ENCODE measurements at regions not wholly inside any gene's neighbourhood (a gene's known extent, or its start where the extent isn't known, plus 50 kb on each side); places are given as distances from the start of the nearest gene placed in this dataset.

GRCh38 chr16:48942996-48943395, 333.0 kb upstream of the N4BP1 start:
- Histone ChIP-seq H3K9me2 (replicated peaks; ENCODE audit: insufficient read depth, low read length) (no peaks in the 10 kb centered on the region), H3K4me3 (ENCODE audit: low read length) (no peak overlapping the region), H3K27me3 (ENCODE audit: low read length) (no peaks in the 10 kb centered on the region), H3K9me3 (ENCODE audit: low read length) (no peaks in the 10 kb centered on the region), H3K4me1 (ENCODE audit: low read length) (no peaks in the 10 kb centered on the region), H2AFZ (ENCODE audit: low read length) (no peak overlapping the region), H3K36me3 (ENCODE audit: insufficient read depth, low read length) (no peaks in the 10 kb centered on the region), H3K79me2 (ENCODE audit: low read length) (no peaks in the 10 kb centered on the region), H3K4me2 (ENCODE audit: low read depth, low read length, poor library complexity, severe bottlenecking) (no peak overlapping the region), H3K27ac (ENCODE audit: low read length) (no peak overlapping the region), H3K9ac (ENCODE audit: low read length) (no peak overlapping the region), H4K20me1 (ENCODE audit: insufficient read depth, low read depth, low read length) (no peaks in the 10 kb centered on the region)
- DNase-seq = no peak

- no peaks in the 10 kb centered on the region for H3K36me3 ChIP-seq (ENCODE audit: insufficient read depth, low read length)
- no peak overlapping the region for H3K9ac ChIP-seq (ENCODE audit: low read length)
- H3K27ac ChIP-seq (ENCODE audit: low read length) = no peak overlapping the region
- H3K9me2 ChIP-seq (replicated peaks; ENCODE audit: insufficient read depth, low read length) = no peaks in the 10 kb centered on the region
- H3K4me3 ChIP-seq (ENCODE audit: low read length) = no peak overlapping the region
- peaks cover 7% of the 10 kb centered on the region for H3K9me3 ChIP-seq (ENCODE audit: low read length)
- no peaks in the 10 kb centered on the region for H3K79me2 ChIP-seq (ENCODE audit: low read length)
- H2AFZ ChIP-seq (ENCODE audit: low read length) = no peak overlapping the region
- no peak overlapping the region for H3K4me2 ChIP-seq (ENCODE audit: low read depth, low read length, poor library complexity, severe bottlenecking)
- no peaks in the 10 kb centered on the region for H3K4me1 ChIP-seq (ENCODE audit: low read length)
- H3K27me3 ChIP-seq (ENCODE audit: low read length) = no peaks in the 10 kb centered on the region
- no peaks in the 10 kb centered on the region for H4K20me1 ChIP-seq (ENCODE audit: insufficient read depth, low read depth, low read length)
- no peak for DNase-seq
Observed at GRCh38 chr16:48936811-48937210, 326.8 kb upstream of the N4BP1 start.

GRCh38 chr16:48932216-48932855, 322.4 kb upstream of the N4BP1 start:
- H3K79me2 ChIP-seq (ENCODE audit: low read length) = no peaks in the 10 kb centered on the region
- no peak overlapping the region for H3K4me3 ChIP-seq (ENCODE audit: low read length)
- H3K27me3 ChIP-seq (ENCODE audit: low read length) = no peaks in the 10 kb centered on the region
- H4K20me1 ChIP-seq (ENCODE audit: insufficient read depth, low read depth, low read length) = no peaks in the 10 kb centered on the region
- no peak overlapping the region for H3K4me2 ChIP-seq (ENCODE audit: low read depth, low read length, poor library complexity, severe bottlenecking)
- H2AFZ ChIP-seq (ENCODE audit: low read length) = no peak overlapping the region
- DNase-seq = no peak
- no peak overlapping the region for H3K9ac ChIP-seq (ENCODE audit: low read length)
- peaks cover 8% of the 10 kb centered on the region for H3K9me3 ChIP-seq (ENCODE audit: low read length)
- no peaks in the 10 kb centered on the region for H3K36me3 ChIP-seq (ENCODE audit: insufficient read depth, low read length)
- H3K9me2 ChIP-seq (replicated peaks; ENCODE audit: insufficient read depth, low read length) = no peaks in the 10 kb centered on the region
- H3K27ac ChIP-seq (ENCODE audit: low read length) = no peak overlapping the region
- H3K4me1 ChIP-seq (ENCODE audit: low read length) = no peaks in the 10 kb centered on the region

- Histone ChIP-seq H3K4me2 (ENCODE audit: low read depth, low read length, poor library complexity, severe bottlenecking) (no peak overlapping the region), H3K4me3 (ENCODE audit: low read length) (no peak overlapping the region), H3K27ac (ENCODE audit: low read length) (no peak overlapping the region), H4K20me1 (ENCODE audit: insufficient read depth, low read depth, low read length) (no peaks in the 10 kb centered on the region), H3K4me1 (ENCODE audit: low read length) (no peaks in the 10 kb centered on the region), H3K27me3 (ENCODE audit: low read length) (no peaks in the 10 kb centered on the region), H3K79me2 (ENCODE audit: low read length) (no peaks in the 10 kb centered on the region), H3K9ac (ENCODE audit: low read length) (no peak overlapping the region), H2AFZ (ENCODE audit: low read length) (no peak overlapping the region), H3K36me3 (ENCODE audit: insufficient read depth, low read length) (no peaks in the 10 kb centered on the region), H3K9me3 (ENCODE audit: low read length) (peaks cover 8% of the 10 kb centered on the region), H3K9me2 (replicated peaks; ENCODE audit: insufficient read depth, low read length) (no peaks in the 10 kb centered on the region)
- DNase-seq = no peak
Observed at GRCh38 chr16:48930951-48931553, 321.1 kb upstream of the N4BP1 start.

- Histone ChIP-seq H4K20me1 (ENCODE audit: insufficient read depth, low read depth, low read length) (no peaks in the 10 kb centered on the region), H3K9me3 (ENCODE audit: low read length) (no peaks in the 10 kb centered on the region), H3K4me3 (ENCODE audit: low read length) (no peak overlapping the region), H3K27ac (ENCODE audit: low read length) (no peak overlapping the region), H2AFZ (ENCODE audit: low read length) (no peak overlapping the region), H3K9ac (ENCODE audit: low read length) (no peak overlapping the region), H3K9me2 (replicated peaks; ENCODE audit: insufficient read depth, low read length) (no peaks in the 10 kb centered on the region), H3K4me1 (ENCODE audit: low read length) (no peaks in the 10 kb centered on the region), H3K79me2 (ENCODE audit: low read length) (no peaks in the 10 kb centered on the region), H3K27me3 (ENCODE audit: low read length) (no peaks in the 10 kb centered on the region), H3K36me3 (ENCODE audit: insufficient read depth, low read length) (no peaks in the 10 kb centered on the region), H3K4me2 (ENCODE audit: low read depth, low read length, poor library complexity, severe bottlenecking) (no peak overlapping the region)
- no peak for DNase-seq
Observed at GRCh38 chr16:48919791-48920190, 309.8 kb upstream of the N4BP1 start.

GRCh38 chr16:48918520-48919258, 308.7 kb upstream of the N4BP1 start:
- no peak overlapping the region for H3K27ac ChIP-seq (ENCODE audit: low read length)
- H3K36me3 ChIP-seq (ENCODE audit: insufficient read depth, low read length) = no peaks in the 10 kb centered on the region
- no peak for DNase-seq
- H3K27me3 ChIP-seq (ENCODE audit: low read length) = no peaks in the 10 kb centered on the region
- H3K9me2 ChIP-seq (replicated peaks; ENCODE audit: insufficient read depth, low read length) = no peaks in the 10 kb centered on the region
- H3K79me2 ChIP-seq (ENCODE audit: low read length) = no peaks in the 10 kb centered on the region
- H2AFZ ChIP-seq (ENCODE audit: low read length) = no peak overlapping the region
- no peak overlapping the region for H3K4me3 ChIP-seq (ENCODE audit: low read length)
- no peaks in the 10 kb centered on the region for H4K20me1 ChIP-seq (ENCODE audit: insufficient read depth, low read depth, low read length)
- no peaks in the 10 kb centered on the region for H3K9me3 ChIP-seq (ENCODE audit: low read length)
- H3K4me2 ChIP-seq (ENCODE audit: low read depth, low read length, poor library complexity, severe bottlenecking) = no peak overlapping the region
- H3K9ac ChIP-seq (ENCODE audit: low read length) = no peak overlapping the region
- H3K4me1 ChIP-seq (ENCODE audit: low read length) = no peaks in the 10 kb centered on the region

- H3K9me2 ChIP-seq (replicated peaks; ENCODE audit: insufficient read depth, low read length) = no peaks in the 10 kb centered on the region
- no peaks in the 10 kb centered on the region for H4K20me1 ChIP-seq (ENCODE audit: insufficient read depth, low read depth, low read length)
- H3K4me3 ChIP-seq (ENCODE audit: low read length) = no peak overlapping the region
- no peak overlapping the region for H3K9ac ChIP-seq (ENCODE audit: low read length)
- DNase-seq = no peak
- H3K27me3 ChIP-seq (ENCODE audit: low read length) = no peaks in the 10 kb centered on the region
- no peak overlapping the region for H3K27ac ChIP-seq (ENCODE audit: low read length)
- no peak overlapping the region for H2AFZ ChIP-seq (ENCODE audit: low read length)
- no peaks in the 10 kb centered on the region for H3K9me3 ChIP-seq (ENCODE audit: low read length)
- no peak overlapping the region for H3K4me2 ChIP-seq (ENCODE audit: low read depth, low read length, poor library complexity, severe bottlenecking)
- H3K4me1 ChIP-seq (ENCODE audit: low read length) = no peaks in the 10 kb centered on the region
- H3K79me2 ChIP-seq (ENCODE audit: low read length) = no peaks in the 10 kb centered on the region
- no peaks in the 10 kb centered on the region for H3K36me3 ChIP-seq (ENCODE audit: insufficient read depth, low read length)
Observed at GRCh38 chr16:48916566-48916965, 306.6 kb upstream of the N4BP1 start.

GRCh38 chr16:48914070-48914469, 304.1 kb upstream of the N4BP1 start:
- H2AFZ ChIP-seq (ENCODE audit: low read length) = no peak overlapping the region
- H3K9me3 ChIP-seq (ENCODE audit: low read length) = no peaks in the 10 kb centered on the region
- H3K4me1 ChIP-seq (ENCODE audit: low read length) = no peaks in the 10 kb centered on the region
- no peak overlapping the region for H3K9ac ChIP-seq (ENCODE audit: low read length)
- no peaks in the 10 kb centered on the region for H3K9me2 ChIP-seq (replicated peaks; ENCODE audit: insufficient read depth, low read length)
- H4K20me1 ChIP-seq (ENCODE audit: insufficient read depth, low read depth, low read length) = no peaks in the 10 kb centered on the region
- no peak overlapping the region for H3K4me3 ChIP-seq (ENCODE audit: low read length)
- no peak for DNase-seq
- no peak overlapping the region for H3K27ac ChIP-seq (ENCODE audit: low read length)
- no peak overlapping the region for H3K4me2 ChIP-seq (ENCODE audit: low read depth, low read length, poor library complexity, severe bottlenecking)
- no peaks in the 10 kb centered on the region for H3K27me3 ChIP-seq (ENCODE audit: low read length)
- no peaks in the 10 kb centered on the region for H3K79me2 ChIP-seq (ENCODE audit: low read length)
- H3K36me3 ChIP-seq (ENCODE audit: insufficient read depth, low read length) = no peaks in the 10 kb centered on the region
